Activated T-helper 17 cell treated with anti-CD3 and anti-CD28 coated beads, Interleukin-2, amount 50 U/mL, for 72 hours (primary cell): ENCODE measurements at regions not wholly inside any gene's neighbourhood (a gene's known extent, or its start where the extent isn't known, plus 50 kb on each side); places are given as distances from the start of the nearest gene placed in this dataset.

Experiments used
- ATAC-seq: fragments of 150-1000 bp; cut with Tn5 transposase; replicated peaks from 2 replicates; pipeline ENCODE4 v1.10.0; 2021; ENCODE audit warnings: mild to moderate bottlenecking, moderate library complexity
- H3K27ac Mint-ChIP-seq: one replicate; pipeline ENCODE4 v1.8.0; 2022; ENCODE audit warnings: mixed read lengths
- H3K27me3 Mint-ChIP-seq: one replicate; pipeline ENCODE4 v1.8.0; 2022; ENCODE audit warnings: mixed read lengths
- H3K36me3 Mint-ChIP-seq: one replicate; pipeline ENCODE4 v1.8.0; 2022; ENCODE audit warnings: low read depth, mild to moderate bottlenecking, mixed read lengths
- H3K4me1 Mint-ChIP-seq: one replicate; pipeline ENCODE4 v1.8.0; 2022; ENCODE audit warnings: mixed read lengths
- H3K4me3 Mint-ChIP-seq: one replicate; pipeline ENCODE4 v1.8.0; 2022; ENCODE audit warnings: mild to moderate bottlenecking, mixed read lengths
- H3K9me3 Mint-ChIP-seq: one replicate; pipeline ENCODE4 v1.8.0; 2022; ENCODE audit warnings: mixed read lengths

GRCh38 chr15:97899981-97900380, 60.5 kb upstream of the ARRDC4 start:
- Mint-ChIP-seq H3K9me3 (no peaks in the 10 kb centered on the region), H3K27ac (no peak overlapping the region), H3K4me1 (no peaks in the 10 kb centered on the region), H3K36me3 (no peaks in the 10 kb centered on the region), H3K4me3 (no peak overlapping the region), H3K27me3 (peaks cover 29% of the 10 kb centered on the region)
- no peak for ATAC-seq

DNA sequence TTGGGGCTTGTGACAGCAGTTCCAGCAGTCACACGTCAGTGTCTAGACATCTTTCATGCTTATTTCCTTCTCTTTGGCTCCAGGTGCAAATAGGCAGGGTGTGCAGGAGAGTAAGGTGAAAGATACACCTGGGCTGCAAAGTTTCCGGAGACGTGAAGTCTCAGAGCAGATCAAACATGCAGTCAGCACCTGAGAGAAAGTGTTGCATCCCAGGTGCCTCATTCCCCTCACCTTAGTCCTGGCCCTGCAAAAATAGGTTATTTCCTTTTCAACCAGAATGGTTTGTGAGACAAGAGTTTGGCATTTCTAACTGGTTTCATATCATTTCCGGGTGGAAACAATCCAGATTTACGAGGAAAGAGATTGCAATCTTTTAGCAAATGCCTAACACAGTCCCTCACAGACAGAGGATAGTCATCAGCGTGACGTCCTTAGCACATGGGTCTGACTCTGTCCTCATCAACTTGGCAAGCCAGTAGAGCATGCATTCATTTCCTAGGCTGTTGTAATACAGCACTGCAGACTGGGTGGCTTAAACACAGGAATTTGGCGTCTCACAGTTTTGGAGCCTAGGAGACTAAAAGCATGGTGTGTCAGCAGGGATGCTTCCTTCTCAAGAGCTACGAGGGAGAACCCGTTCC, 58.2 kb upstream of the ARRDC4 start:
- H3K4me3 Mint-ChIP-seq = no peak overlapping the region
- no peaks in the 10 kb centered on the region for H3K9me3 Mint-ChIP-seq
- H3K4me1 Mint-ChIP-seq = no peaks in the 10 kb centered on the region
- peaks cover 33% of the 10 kb centered on the region for H3K27me3 Mint-ChIP-seq
- no peak overlapping the region for H3K27ac Mint-ChIP-seq
- no peaks in the 10 kb centered on the region for H3K36me3 Mint-ChIP-seq
- no peak for ATAC-seq

DNA sequence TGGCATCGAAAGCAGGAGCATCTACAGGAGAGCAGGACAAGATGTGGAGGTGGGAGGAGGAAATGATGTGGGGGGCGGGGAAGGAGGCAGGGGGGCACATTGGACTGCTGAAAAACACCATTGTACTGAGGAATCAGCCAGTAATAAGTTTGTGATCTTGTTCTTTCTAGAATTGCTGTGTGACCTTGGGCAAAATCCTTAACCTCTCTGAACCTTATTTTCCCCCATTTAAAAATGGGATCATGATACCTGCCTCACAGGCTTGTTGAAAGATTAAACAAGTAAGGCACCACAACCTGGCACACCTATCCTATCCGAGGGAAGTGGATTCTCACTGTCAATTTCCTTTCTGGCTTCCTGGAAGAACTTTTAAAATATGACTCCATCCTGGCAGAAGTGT, 56.9 kb upstream of the ARRDC4 start:
- no peak for ATAC-seq
- Mint-ChIP-seq H3K27ac (no peak overlapping the region), H3K27me3 (peaks cover 33% of the 10 kb centered on the region), H3K4me1 (no peaks in the 10 kb centered on the region), H3K36me3 (no peaks in the 10 kb centered on the region), H3K9me3 (no peaks in the 10 kb centered on the region), H3K4me3 (no peak overlapping the region)

- peaks cover 33% of the 10 kb centered on the region for H3K27me3 Mint-ChIP-seq
- H3K4me3 Mint-ChIP-seq = no peak overlapping the region
- no peaks in the 10 kb centered on the region for H3K4me1 Mint-ChIP-seq
- H3K9me3 Mint-ChIP-seq = no peaks in the 10 kb centered on the region
- H3K36me3 Mint-ChIP-seq = no peaks in the 10 kb centered on the region
- no peak for ATAC-seq
- H3K27ac Mint-ChIP-seq = no peak overlapping the region
Measured at GRCh38 chr15:97903971-97904572, 56.4 kb upstream of the ARRDC4 start.

DNA sequence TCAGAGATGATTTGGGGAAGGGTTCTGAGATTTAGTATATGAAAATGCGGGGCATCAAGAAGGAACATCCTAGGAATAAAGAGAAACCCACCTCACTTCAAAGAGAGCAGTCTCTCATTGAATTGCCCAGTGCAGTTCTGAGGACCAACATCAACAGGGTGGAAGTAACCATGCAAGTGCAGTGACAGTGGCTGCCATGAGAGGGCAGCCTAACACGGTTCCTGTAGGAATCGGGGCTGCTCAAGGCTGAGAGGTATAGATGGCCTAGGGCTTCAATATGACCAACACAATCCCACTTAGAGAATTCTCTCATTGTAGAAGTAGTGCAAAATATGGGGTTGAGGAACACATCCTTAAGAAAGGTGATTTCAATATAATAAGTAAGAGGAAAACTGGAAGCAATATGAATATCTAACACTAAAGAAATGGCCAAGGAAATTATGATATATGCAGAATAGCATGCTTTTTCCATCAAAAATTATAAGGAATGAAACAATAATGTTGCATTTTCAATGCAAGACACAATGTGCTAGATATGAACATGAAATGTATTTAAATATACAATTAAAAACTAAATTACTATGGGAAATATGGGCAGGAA, 51.1 kb upstream of the ARRDC4 start:
- ATAC-seq = peak; percentile 67
- H3K4me3 Mint-ChIP-seq = no peak overlapping the region
- peaks cover 9% of the 10 kb centered on the region for H3K27me3 Mint-ChIP-seq
- H3K27ac Mint-ChIP-seq = no peak overlapping the region
- H3K36me3 Mint-ChIP-seq = no peaks in the 10 kb centered on the region
- H3K4me1 Mint-ChIP-seq = no peaks in the 10 kb centered on the region
- H3K9me3 Mint-ChIP-seq = no peaks in the 10 kb centered on the region
